ENCODE measurements at regions not wholly inside any gene's neighbourhood (a gene's known extent, or its start where the extent isn't known, plus 50 kb on each side); places are given as distances from the start of the nearest gene placed in this dataset.

DNA sequence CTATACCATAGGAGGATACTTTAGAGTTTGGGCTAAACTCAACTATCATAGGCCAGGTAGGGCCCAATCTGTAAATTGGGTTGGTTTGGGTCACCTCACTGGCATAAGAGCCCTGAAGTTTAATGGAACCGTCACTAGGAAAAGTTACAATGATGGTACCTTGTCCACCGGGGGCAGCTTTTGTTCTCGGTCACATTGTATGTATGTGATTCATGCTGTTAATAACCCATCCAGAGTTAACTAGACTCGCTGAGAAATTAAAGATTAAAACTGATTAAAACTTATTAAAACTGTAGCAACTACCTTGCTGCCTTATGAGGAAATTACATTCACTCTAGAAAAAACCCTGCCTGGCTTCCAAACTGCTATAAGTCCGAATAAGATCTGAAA, 145.0 kb upstream of the TMCO5A start:
- H3K4me3 ChIP-seq, result no peak overlapping the region
- H3K4me2 ChIP-seq, result no peak overlapping the region
- WGBS (ENCODE audit: missing lambda C conversion rate), result 20% methylated on average over 5 of the region's 5 CpGs
- TF ChIP-seq PHF8 (IDR thresholded peaks at IDR 0.05; ENCODE audit: borderline replicate concordance, low read depth), result no peak
- TF ChIP-seq HDAC2 (IDR thresholded peaks at IDR 0.05), result no peak
- TF ChIP-seq ZSCAN20 (CRISPR knock-in tag; IDR thresholded peaks at IDR 0.05), result no peak
- TF ChIP-seq, protein P1, sequence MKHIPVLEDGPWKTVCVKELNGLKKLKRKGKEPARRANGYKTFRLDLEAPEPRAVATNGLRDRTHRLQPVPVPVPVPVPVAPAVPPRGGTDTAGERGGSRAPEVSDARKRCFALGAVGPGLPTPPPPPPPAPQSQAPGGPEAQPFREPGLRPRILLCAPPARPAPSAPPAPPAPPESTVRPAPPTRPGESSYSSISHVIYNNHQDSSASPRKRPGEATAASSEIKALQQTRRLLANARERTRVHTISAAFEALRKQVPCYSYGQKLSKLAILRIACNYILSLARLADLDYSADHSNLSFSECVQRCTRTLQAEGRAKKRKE (CRISPR knock-in tag; IDR thresholded peaks at IDR 0.05; ENCODE audit: low read depth), result no peak
- H3K27ac ChIP-seq, result no peak overlapping the region
- no peak for FAIRE-seq
- ChIA-PET CTCF (no interaction called here), POLR2A (no interaction called here)
- no peak for ATAC-seq
- H3K9me3 ChIP-seq, result no peaks in the 10 kb centered on the region
- H3K4me1 ChIP-seq, result no peaks in the 10 kb centered on the region
- no peak for DNase-seq (ENCODE audit: low read depth in 1 of 2, low spot score in 1 of 2)

- ChIA-PET POLR2A (no interaction called here), CTCF (no interaction called here)
- Histone ChIP-seq H3K27ac (no peak overlapping the region), H3K4me3 (no peak overlapping the region), H3K4me2 (no peak overlapping the region), H3K9me3 (no peaks in the 10 kb centered on the region), H3K4me1 (no peaks in the 10 kb centered on the region)
- DNase-seq (ENCODE audit: low read depth in 1 of 2, low spot score in 1 of 2) (no peak), ATAC-seq (no peak), FAIRE-seq (no peak)
- TF ChIP-seq, protein P2, sequence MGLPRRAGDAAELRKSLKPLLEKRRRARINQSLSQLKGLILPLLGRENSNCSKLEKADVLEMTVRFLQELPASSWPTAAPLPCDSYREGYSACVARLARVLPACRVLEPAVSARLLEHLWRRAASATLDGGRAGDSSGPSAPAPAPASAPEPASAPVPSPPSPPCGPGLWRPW (IDR thresholded peaks at IDR 0.05), result no peak
- no peak for TF ChIP-seq CHD2 (IDR thresholded peaks at IDR 0.05; ENCODE audit: low read length, partially characterized antibody)
- TF ChIP-seq RAD21 (conservative IDR thresholded peaks at IDR 0.05 in 1 of 2, IDR thresholded peaks at IDR 0.05 in 1 of 2), result no peak
- no peak for TF ChIP-seq GATA3 (IDR thresholded peaks at IDR 0.05; ENCODE audit: borderline replicate concordance)
- TF ChIP-seq NR3C1 (IDR thresholded peaks at IDR 0.05), result no peak
- TF ChIP-seq KDM1A (IDR thresholded peaks at IDR 0.05; ENCODE audit: low read depth), result no peak
These were observed 144.6 kb upstream of the TMCO5A start for GRCh38 chr15:37789881-37790280.

GRCh38 chr15:37791693-37792092, 142.7 kb upstream of the TMCO5A start:
- no peak for FAIRE-seq
- 40% methylated on average over 3 of the region's 3 CpGs for WGBS (ENCODE audit: missing lambda C conversion rate)
- no peak overlapping the region for H3K27ac ChIP-seq

More at GRCh38 chr15:37791693-37792092, 142.7 kb upstream of the TMCO5A start:
- CTCF ChIA-PET, result no interaction called here
- Histone ChIP-seq H3K4me3 (no peak overlapping the region), H3K9me3 (no peaks in the 10 kb centered on the region), H3K4me1 (no peaks in the 10 kb centered on the region), H3K4me2 (no peak overlapping the region)
- ATAC-seq (no peak), DNase-seq (ENCODE audit: low read depth in 1 of 2, low spot score in 1 of 2) (no peak)
- TF ChIP-seq NFE2L2 (conservative IDR thresholded peaks at IDR 0.05; ENCODE audit: low read length) (no peak), MAFK (IDR thresholded peaks at IDR 0.05; ENCODE audit: partially characterized antibody) (no peak), MAX (IDR thresholded peaks at IDR 0.05) (no peak), MYC (IDR thresholded peaks at IDR 0.05; ENCODE audit: borderline replicate concordance, low read length) (no peak), CHD2 (IDR thresholded peaks at IDR 0.05; ENCODE audit: low read length, partially characterized antibody) (no peak), HMGXB4 (CRISPR knock-in tag; IDR thresholded peaks at IDR 0.05; ENCODE audit: borderline replicate concordance) (no peak), NPAS2 (CRISPR knock-in tag; IDR thresholded peaks at IDR 0.05; ENCODE audit: borderline replicate concordance) (no peak), RFX5 (IDR thresholded peaks at IDR 0.05) (no peak), KDM1A (IDR thresholded peaks at IDR 0.05; ENCODE audit: low read depth) (no peak), POLR2AphosphoS2 (conservative IDR thresholded peaks at IDR 0.05; ENCODE audit: low read length) (no peak), POLR2A (IDR thresholded peaks at IDR 0.05; ENCODE audit: low read length) (no peak), SMC3 (IDR thresholded peaks at IDR 0.05) (no peak), HOXB13 (CRISPR knock-in tag; IDR thresholded peaks at IDR 0.05; ENCODE audit: low read depth) (no peak), FOXS1 (CRISPR knock-in tag; IDR thresholded peaks at IDR 0.05) (no peak)
- TF ChIP-seq, protein P3, sequence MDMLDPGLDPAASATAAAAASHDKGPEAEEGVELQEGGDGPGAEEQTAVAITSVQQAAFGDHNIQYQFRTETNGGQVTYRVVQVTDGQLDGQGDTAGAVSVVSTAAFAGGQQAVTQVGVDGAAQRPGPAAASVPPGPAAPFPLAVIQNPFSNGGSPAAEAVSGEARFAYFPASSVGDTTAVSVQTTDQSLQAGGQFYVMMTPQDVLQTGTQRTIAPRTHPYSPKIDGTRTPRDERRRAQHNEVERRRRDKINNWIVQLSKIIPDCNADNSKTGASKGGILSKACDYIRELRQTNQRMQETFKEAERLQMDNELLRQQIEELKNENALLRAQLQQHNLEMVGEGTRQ (IDR thresholded peaks at IDR 0.05), result no peak
- TF ChIP-seq, protein P4, sequence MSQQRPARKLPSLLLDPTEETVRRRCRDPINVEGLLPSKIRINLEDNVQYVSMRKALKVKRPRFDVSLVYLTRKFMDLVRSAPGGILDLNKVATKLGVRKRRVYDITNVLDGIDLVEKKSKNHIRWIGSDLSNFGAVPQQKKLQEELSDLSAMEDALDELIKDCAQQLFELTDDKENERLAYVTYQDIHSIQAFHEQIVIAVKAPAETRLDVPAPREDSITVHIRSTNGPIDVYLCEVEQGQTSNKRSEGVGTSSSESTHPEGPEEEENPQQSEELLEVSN (IDR thresholded peaks at IDR 0.05; ENCODE audit: borderline replicate concordance, low read depth), result no peak
- POLR2A ChIA-PET, result no interaction called here

Measured in A549 (cell line).